Posterior vena cava (tissue), 2 donors: ENCODE measurements at regions not wholly inside any gene's neighbourhood (a gene's known extent, or its start where the extent isn't known, plus 50 kb on each side); places are given as distances from the start of the nearest gene placed in this dataset.

Experiments
- DNase-seq: peaks from one replicate; pipeline ENCODE4 v3.0.0-alpha.2; 2020; ENCODE audit warnings: low spot score
- intact Hi-C, 2 donors: fragments of 100-400 bp; cut with DNase I; formaldehyde crosslinking; loops; one replicate each; pipeline versions ENCODE4 v1.14.1 to v1.14.2; 2022 to 2023
- donor health status: DM: yes; HTN: yes; CAD: no.
- donor health status: DM: yes; HTN: yes; CAD: no.

DNA sequence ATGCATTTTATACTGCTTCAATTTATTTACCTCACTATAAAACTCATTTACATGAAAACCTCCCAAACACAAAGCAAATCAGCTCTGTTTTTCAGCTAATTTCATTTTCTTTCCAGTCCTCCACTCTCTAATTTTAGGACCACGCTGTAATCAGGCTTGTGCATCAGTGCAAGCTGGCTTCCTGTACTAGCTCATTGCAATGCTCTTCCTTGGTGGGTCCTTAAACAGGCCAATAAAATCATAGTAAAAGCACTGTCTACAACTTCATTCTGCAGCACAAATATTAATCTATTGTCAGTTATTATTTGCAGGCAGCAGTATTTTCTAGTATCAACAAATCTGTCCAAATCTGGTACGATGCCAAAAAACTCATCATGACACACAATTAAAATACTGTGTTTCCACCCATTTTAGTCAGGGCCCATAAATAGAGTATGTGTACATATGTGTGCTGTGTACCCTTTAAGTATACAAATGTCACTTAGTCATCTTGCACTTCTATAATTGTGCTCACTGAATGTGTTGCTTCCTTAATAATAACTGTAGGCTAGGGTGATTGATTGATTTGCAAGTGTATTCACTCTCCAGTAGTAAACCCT is 178.2 kb upstream of the HCCS start:
- intact Hi-C loops = no loop called here
- no peak for DNase-seq

DNA sequence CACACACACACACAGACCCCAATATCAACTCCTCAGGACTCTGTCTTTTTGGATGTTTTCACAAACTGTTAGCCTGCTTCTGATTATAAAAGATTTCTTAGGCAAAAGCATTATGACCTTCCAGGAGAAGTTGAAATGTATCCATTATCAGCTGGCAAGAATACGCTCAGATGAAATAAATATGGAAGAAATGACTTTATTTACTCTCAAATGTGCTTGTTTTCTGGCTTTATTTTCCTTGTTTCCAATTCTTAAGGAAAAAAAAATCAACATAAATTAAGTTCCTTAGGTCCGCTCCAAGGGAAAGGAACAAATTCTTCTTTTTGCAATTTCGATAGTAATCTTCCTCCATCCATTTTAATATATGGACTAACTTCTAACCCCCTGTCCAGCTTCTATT is 175.6 kb upstream of the HCCS start:
- no peak for DNase-seq
- intact Hi-C loops = no loop called here

DNA sequence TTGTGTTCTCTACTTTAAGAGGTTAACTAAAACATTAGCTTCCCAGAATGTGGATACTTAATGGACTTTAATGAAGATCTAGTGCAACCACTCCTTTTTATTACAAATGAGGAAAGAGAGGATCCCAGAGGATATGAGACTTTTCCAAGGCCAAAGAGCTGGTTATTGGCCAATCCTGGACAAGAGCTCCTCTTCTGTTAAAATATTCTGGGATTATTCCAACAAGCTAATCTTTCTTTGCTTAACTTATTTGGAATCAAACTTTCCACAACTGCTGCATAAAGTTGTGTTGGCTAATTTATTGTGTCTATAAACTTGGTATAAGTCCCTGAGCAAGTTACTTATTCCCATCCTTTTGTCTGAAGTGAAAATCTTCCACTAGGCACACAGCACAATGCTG is 174.2 kb upstream of the HCCS start:
- intact Hi-C loops = no loop called here
- no peak for DNase-seq

DNA sequence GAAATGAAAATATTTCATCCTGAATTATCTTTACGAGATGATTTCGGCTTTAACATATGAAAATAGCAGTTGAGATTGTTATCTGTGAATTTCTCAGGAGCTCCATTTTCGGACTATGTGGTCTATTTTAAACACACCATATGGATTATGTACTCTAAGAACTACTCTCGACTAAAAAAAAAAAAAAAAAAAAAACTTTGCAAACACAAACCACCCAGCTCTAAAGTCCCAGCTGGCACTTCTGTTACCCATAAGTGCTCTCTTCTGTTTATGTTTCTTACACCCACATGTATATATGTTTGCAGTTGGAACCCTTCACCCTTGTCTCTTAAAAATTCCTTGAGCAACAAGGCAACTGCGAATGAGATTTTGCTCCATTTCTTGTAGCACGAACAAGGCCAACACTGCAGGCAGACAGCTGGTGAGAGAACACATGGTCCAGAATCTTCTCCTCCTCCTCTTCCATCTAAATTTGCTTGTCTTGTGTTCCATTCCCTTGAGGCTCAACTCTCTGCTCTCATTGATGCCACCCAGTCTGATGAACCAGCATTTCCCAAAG is 172.7 kb upstream of the HCCS start:
- no peak for DNase-seq
- intact Hi-C loops = no loop called here

DNA sequence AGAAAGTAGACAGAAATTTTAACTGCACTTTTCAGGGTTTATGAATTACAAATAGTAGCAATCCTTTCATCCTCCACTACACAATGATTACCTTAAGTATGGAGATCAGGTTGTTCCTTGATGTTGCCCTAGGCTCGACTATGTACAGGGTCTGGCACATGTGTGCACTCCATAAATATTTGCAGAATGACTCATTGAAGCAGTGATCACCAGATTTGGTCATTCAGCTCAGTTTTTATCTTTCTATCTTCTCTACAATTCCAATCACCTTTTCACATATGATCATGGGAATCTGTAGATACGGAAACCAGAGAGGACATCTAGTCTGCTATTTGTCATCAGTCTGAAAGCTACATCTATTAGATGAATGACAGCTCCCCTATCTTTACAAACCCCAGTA is 171.7 kb upstream of the HCCS start:
- intact Hi-C loops = no loop called here
- DNase-seq = no peak

DNA sequence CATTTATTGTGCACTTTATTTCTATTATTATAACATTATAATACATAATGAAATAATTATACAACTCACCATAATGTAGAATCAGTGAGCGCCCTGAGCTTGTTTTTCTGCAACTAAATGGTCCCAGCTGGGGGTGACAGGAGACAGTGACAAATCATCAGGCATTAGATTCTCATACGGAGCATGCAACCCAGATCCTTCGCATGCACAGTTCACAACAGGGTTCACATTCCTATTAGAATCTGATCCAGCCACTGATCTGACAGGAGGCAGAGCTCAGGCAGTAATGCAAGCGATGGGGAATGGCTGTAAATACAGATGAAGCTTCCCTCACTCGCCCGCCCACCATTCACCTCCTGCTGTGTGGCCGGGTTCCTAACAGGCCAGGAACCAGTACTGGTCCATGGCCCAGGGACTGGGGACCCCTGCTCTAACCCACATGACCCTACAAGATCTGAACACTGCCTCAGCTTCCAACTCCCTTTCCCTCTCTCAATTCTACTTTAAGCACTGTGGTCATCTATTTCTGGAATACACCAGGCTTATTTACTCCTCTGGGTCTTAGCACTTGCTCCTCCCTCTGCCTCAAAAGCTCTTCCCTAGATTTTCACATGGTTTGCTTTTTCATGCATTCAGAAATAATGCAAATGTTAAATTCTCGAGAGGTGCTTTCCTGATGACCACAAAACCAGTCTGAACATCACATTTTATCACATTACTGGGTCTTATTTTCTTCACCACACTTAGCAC is 166.8 kb upstream of the HCCS start:
- DNase-seq = no peak
- intact Hi-C loops = no loop called here

DNA sequence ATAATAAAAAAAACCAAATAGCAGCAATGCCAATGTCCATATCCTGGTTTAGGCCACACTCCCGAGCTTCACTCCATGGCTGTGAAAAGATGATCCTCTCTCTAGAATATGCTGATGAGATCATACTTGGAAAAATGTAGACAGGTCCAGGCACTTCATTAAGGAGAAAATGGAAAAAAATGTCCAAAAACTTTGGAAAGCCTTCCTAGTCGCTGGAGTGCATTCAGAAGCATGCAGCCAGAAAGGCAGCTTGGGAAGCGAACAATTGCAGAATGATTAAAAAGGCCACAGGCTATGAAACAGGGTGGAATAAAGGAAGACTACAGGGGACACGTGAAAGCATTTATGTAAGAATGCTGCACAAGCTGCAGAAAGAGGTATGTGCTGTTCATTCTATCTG is 165.6 kb upstream of the HCCS start:
- DNase-seq = no peak
- intact Hi-C loops = no loop called here

DNA sequence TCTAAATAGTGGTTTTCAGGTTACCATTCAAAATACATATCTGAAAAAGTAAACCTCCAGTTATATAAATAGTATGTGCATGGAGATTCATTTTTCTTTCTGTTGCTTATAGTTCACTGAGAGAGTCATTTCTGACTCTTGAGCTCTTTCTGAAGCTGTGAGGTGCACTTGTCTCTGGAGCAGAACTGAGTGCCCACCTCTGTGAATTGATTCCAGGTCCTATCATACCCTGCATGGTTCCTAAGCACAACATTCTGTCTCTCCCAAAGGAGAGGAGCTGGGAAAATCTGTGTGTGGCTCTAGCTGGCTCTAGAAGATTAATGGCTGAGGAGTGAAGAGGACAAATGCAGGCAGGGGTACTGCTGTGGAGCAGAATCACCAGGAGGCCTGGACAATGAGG is 161.6 kb upstream of the HCCS start:
- no peak for DNase-seq
- intact Hi-C loops = no loop called here

DNA sequence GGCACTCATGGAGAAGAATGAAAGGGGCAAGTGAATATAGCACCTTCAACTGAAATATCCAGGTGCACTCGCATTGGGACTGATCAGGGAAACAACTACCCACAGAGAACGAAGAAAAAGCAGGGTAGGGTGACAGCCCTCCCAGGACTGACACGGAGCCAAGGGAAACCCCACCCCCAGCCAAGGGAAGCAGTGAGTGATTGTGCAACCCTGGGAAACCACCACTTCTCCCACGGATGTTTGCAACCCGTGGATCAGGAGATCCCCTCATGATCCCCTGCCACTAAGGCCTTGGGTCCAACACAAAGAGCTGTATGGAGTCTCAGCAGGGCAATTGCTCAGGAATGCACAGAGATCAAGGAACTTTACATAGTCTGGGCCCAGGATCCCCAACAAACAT is 158.5 kb upstream of the HCCS start:
- intact Hi-C loops = no loop called here
- DNase-seq = no peak

DNA sequence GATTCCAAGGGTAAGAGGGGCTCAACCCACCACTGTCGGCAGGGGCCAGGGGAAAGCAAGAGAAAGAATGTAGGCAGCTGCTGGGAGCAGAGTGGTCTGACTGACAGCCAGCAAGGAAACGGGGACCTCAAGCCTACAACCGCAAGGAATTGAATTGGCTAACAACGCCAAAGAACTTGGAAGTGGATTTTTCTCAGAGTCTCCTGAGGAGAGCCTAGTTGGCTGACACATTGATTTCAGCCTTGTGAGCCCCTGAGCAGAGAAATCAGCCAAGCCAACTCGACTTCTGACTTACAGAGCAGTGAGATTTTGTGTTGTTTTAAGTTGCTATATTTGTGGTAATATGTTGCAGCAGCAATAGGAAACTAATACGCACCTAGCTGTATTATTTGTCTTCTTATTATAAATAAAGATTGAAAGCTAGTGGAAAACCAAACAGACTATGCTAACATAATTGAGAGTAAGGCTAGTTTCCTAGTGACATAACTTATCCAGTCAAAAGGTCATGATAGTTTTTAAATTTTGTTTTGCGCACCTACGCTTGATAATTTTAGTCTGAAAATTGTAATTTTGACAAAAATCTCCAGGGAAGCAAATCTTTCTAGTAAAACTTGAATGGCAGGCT is 145.8 kb upstream of the HCCS start:
- intact Hi-C loops = no loop called here
- DNase-seq = no peak

DNA sequence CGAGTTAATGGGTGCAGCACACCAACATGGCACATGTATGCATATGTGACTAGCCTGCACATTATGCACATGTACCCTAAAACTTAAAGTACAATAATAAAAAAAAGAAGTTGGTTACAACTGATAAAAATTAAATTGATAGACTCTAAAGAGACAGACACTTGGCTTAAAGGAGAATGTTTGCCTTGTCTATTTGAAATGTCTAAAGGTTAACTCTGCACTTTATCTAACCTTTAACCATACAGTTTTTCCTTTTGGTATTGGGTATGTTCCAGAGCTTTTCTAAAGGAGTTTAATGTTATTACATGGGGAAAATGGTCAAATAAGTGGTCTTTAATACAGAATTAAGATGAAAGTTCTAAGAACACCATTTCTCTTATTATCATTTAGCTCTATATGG is 145.1 kb upstream of the HCCS start:
- intact Hi-C loops = no loop called here

DNA sequence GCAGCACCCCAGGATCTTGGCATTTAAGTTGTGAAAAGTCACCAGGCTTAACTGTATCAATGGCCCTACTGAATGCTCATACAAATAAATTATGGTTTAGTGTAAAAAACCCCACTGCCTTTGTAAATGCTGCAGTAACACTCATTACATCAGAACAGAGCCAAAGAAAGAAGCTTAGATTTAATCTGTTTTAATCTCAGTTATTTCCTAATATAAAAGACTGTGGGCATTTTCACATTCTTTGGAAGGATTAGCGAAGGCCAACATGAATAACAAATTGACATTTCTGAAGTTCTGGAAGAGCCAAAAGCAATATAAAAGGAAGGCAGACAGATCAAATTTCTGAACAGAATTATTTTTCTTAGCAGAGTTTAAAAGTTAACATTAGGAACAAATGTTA is 140.0 kb upstream of the HCCS start:
- intact Hi-C loops = no loop called here
- no peak for DNase-seq

More for the DNA sequence above, 145.1 kb upstream of the HCCS start:
- DNase-seq = no peak

DNA sequence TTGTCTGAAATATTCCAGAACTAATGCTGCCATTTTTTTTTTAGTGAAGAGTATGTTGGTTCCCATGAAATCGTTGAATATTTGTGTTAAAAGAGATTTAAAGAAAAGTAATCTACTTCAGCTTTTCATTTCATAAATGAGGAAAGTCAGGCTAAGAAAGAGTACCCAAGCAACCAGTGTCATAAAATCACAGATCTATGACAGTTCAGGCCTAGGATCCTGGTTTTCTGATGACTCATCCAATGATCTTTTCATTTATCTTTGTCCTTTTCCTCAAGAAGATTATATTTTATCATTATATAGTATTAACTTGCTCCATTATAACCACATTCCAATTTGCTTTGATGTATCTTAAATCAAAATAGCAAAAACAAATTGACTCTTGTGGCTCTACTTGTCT is 139.4 kb upstream of the HCCS start:
- intact Hi-C loops = no loop called here
- DNase-seq = no peak

DNA sequence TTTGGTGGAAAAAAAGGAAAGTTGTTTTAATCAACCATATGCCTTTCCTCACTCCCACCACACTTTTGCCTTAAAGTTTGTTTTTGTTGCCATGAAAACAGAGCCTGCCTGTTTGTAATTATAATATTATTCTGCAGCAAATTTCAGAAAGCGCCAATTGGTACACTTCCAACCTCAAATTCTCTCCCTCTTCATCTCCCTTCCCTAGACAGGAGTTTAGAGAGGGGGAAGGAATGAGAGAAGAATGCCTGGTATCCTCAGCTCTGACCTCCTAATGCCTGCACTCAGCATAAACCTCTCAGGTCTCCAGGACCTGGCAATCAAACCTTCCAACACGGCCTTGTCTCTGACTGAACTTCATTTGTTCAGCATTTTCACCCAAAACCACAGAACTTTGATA is 138.4 kb upstream of the HCCS start:
- intact Hi-C loops = no loop called here
- DNase-seq = no peak

DNA sequence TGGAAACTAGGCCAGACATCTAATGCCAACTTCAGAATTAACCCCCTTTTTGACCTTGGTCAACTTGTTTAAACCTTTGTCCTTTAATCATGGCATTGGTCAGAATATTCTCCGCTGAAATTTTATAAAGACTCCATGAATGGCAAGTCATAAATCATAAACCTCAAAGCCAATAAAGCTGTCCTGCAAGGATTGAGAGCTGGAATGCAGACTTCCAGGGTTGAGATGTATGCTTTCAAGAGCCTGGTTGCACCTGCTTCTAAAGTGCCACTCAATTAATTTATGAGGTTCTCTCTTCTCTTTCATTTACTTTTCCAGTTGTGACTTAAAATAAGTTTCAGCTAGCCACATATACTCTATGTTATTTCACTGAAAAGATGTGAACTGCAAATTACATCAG is 136.2 kb upstream of the HCCS start:
- intact Hi-C loops = no loop called here
- no peak for DNase-seq

DNA sequence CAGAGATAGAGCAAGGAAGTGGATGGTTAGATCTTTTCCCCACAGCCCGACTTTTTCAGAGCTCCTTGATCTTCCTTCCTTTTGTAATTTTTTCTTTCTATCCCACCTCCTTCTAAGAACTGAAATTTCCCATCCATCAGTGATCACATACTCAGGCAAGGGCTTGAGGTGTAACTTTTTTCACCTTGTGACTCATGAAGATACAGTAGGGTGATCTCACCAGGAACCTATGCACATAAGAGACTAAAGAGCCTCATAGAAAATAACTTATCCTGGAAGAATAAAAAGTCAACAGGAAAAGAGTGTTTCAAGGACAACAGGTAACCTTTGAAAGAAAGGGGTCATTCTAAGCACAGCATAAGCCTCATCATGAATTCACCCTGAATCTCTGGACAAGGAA is 131.2 kb upstream of the HCCS start:
- intact Hi-C loops = no loop called here
- DNase-seq = no peak

DNA sequence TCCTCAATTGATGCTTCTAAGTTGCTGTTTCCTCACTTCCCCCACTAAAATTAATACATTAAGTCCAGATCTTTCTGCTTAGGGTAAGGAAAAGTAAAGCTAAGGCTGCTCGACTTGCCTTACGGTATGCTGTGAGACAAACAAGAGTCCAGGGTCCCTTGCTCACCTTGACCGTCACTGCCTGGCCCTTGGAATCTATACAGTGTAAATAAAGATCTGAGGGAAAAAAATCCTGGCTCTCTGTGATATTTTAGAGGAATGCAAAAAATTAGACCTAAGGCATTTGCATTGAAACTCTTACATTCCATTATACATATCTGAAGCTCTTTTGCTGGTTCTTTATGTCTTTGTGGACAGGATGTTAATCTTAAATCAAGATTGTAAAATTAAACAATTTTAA is 129.6 kb upstream of the HCCS start:
- no peak for DNase-seq
- intact Hi-C loops = no loop called here

DNA sequence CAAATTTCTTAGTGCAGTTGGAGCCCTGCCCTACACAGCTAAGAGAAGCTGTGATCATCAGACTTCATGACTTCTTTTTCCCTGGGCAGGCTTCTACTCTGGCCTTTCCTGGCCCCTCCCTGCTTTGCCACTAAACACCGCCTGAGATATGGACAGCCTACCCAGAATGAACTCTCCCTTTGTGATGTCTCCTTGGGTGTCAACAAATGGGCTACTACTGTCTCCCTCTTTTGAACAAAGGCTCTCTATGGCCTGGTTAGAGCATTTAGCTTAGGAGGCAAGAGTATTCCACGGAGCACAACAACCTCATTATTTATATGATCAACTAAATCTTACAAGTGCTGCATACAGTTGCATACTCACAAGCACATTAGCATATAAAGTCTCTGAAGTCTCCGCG is 127.6 kb upstream of the HCCS start:
- intact Hi-C loops = no loop called here
- no peak for DNase-seq

DNA sequence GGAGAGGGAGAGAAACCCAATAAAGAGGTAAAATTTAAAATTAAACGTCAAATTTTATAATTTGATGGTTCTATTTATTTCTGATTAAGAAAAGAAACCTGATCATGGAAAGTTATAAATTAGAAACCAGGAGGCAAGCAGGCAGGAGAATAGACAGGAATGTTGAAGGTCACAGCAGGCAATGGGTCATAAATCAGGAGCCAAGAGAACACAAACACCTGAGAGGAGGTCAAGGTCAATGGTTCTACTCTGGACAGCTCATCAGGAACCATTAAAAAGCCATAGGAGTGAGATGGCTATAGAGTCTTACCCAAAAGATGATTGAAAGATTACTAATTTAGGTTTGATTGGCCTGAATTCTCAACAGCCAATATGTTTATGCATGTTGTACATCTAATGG is 126.9 kb upstream of the HCCS start:
- DNase-seq = no peak
- intact Hi-C loops = no loop called here

DNA sequence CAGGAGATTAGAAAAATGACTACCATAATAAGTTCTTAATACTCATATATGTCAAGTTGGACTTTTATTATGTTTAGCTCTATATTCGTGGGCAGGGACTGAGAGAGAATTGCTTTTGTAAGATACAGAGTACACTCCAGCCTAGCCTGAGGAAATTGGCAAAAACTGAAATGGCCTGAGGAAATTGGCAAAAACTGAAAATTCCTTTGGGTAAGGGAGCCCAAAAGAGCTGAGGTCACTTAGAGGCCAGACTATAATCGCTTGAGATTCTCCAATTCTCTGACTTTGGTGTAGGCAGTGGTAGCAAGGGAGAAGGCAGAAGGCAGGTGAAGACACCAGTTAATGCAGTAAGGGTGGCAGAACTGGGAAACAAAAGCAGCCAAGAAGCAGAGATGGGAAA is 124.5 kb upstream of the HCCS start:
- no peak for DNase-seq
- intact Hi-C loops = no loop called here

DNA sequence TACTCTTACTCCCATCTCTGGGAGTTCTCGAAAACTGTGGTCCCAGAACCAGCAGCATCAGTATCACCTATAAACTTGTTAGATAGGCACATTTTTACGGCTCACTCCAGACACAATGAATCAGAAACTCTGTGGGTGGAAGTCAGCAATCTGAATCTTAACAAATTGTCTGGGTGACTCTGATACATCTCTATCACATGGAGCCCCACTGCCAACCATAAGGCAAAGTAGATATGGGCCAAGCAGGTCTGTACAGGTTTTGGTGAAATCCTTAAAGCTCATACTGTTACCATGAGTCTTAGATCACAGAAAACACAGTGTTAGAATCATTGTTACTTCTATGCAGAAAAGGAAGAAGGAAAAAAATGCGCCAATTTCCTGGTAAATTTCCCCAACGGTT is 122.5 kb upstream of the HCCS start:
- intact Hi-C loops = no loop called here
- DNase-seq = no peak
